ENCODE measurements at regions not wholly inside any gene's neighbourhood (a gene's known extent, or its start where the extent isn't known, plus 50 kb on each side); places are given as distances from the start of the nearest gene placed in this dataset.

DNA sequence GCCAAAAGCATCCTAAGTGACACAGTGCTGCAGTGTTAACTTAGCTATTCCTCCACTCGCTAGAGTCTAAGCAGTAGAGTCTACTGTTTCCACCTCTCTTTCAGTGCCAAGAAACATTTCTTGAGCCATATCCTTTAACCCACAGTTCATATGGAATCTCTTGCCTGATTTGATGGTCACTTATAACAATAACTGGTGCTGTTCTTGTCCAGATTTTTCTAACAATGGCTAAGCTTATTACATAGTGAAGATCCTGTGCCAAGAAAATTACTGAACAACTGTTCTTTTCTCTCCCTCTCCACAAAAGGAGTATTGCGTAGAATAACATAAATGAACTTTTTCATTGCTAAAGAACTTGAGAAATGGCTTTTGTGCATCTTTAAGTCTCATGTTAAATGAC is 121.3 kb downstream of the CDC7 start:
- TF ChIP-seq, protein P1, sequence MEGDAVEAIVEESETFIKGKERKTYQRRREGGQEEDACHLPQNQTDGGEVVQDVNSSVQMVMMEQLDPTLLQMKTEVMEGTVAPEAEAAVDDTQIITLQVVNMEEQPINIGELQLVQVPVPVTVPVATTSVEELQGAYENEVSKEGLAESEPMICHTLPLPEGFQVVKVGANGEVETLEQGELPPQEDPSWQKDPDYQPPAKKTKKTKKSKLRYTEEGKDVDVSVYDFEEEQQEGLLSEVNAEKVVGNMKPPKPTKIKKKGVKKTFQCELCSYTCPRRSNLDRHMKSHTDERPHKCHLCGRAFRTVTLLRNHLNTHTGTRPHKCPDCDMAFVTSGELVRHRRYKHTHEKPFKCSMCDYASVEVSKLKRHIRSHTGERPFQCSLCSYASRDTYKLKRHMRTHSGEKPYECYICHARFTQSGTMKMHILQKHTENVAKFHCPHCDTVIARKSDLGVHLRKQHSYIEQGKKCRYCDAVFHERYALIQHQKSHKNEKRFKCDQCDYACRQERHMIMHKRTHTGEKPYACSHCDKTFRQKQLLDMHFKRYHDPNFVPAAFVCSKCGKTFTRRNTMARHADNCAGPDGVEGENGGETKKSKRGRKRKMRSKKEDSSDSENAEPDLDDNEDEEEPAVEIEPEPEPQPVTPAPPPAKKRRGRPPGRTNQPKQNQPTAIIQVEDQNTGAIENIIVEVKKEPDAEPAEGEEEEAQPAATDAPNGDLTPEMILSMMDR (IDR thresholded peaks at IDR 0.05): no peak
- no peak for TF ChIP-seq ZFX (IDR thresholded peaks at IDR 0.05; ENCODE audit: borderline replicate concordance)

All from 22Rv1 (cell line).